HEK293 (cell line): ENCODE measurements at regions not wholly inside any gene's neighbourhood (a gene's known extent, or its start where the extent isn't known, plus 50 kb on each side); places are given as distances from the start of the nearest gene placed in this dataset.

Experiments
- CTCF ChIA-PET: fragments of 350-600 bp; formaldehyde crosslinking; extraction: SDS; loops from one replicate; lab custom pipeline; 2021; ENCODE audit warnings: antibody characterized with exemption; lab: Yijun Ruan, JAX
- POLR2A ChIA-PET: fragments of 300-600 bp; formaldehyde crosslinking; extraction: SDS; loops from one replicate; lab custom pipeline; 2020; ENCODE audit warnings: antibody characterized with exemption, inconsistent platforms; lab: Yijun Ruan, JAX
- H3K27ac ChIP-seq: fragments of 200-500 bp; sonication (Bioruptor generic); 2 replicates; pipeline ENCODE4 v1.5.1; 2014; ENCODE audit warnings: low read depth, low read length, control low read depth, inconsistent platforms; ENCODE audit errors: extremely low read depth
- H3K36me3 ChIP-seq, 2 experiments: fragments of 200-500 bp in 1 of 2; sonication (Bioruptor generic) in 1 of 2; 1 replicate in 1 of 2; 2 replicates in 1 of 2; pipeline ENCODE4 v1.5.1; 2014 to 2017; ENCODE audit warnings: inconsistent platforms in 2 of 2, low read length in 2 of 2; ENCODE audit not compliant: control insufficient read depth in 2 of 2, insufficient read depth in 1 of 2
- H3K4me1 ChIP-seq: fragments of 200-500 bp; sonication (Bioruptor generic); 2 replicates; pipeline ENCODE4 v1.5.1; 2014; ENCODE audit warnings: mild to moderate bottlenecking, low read length, inconsistent platforms; ENCODE audit not compliant: control insufficient read depth, insufficient read depth
- H3K4me3 ChIP-seq: 2 replicates; pipeline ENCODE4 v1.5.1; 2011; ENCODE audit warnings: low read depth, mild to moderate bottlenecking, control low read depth, low read length, moderate library complexity
- H3K9me3 ChIP-seq: fragments of 200-500 bp; sonication (Bioruptor generic); 2 replicates; pipeline ENCODE4 v1.5.1; 2014; ENCODE audit warnings: low read depth, low read length, inconsistent platforms; ENCODE audit not compliant: control insufficient read depth, insufficient read depth
- AEBP2 ChIP-seq: fragments of 450-650 bp; formaldehyde crosslinking; IDR thresholded peaks from 2 replicates; pipeline ENCODE4 v1.5.1; 2016; ENCODE audit warnings: missing biosample characterization, missing genetic modification characterization, borderline replicate concordance
- ATF2 ChIP-seq: fragments of 450-650 bp; formaldehyde crosslinking; IDR thresholded peaks from 2 replicates; pipeline ENCODE4 v1.5.1; 2016; ENCODE audit warnings: missing biosample characterization, missing genetic modification characterization, low read depth
- BCL11B ChIP-seq: fragments of 450-650 bp; formaldehyde crosslinking; IDR thresholded peaks from 2 replicates; pipeline ENCODE4 v1.5.1; 2016; ENCODE audit warnings: low read depth, missing biosample characterization, missing genetic modification characterization
- OSR2 ChIP-seq: fragments of 450-650 bp; formaldehyde crosslinking; IDR thresholded peaks from 2 replicates; pipeline ENCODE4 v1.5.1; 2016; ENCODE audit warnings: missing biosample characterization, missing genetic modification characterization
- PRDM10 ChIP-seq: fragments of 450-650 bp; formaldehyde crosslinking; IDR thresholded peaks from 2 replicates; pipeline ENCODE4 v1.5.1; 2016; ENCODE audit warnings: missing biosample characterization, missing genetic modification characterization
- WT1 ChIP-seq: fragments of 450-650 bp; formaldehyde crosslinking; IDR thresholded peaks from 2 replicates; pipeline ENCODE4 v1.5.1; 2016; ENCODE audit warnings: missing biosample characterization, missing genetic modification characterization
- ZBTB20 ChIP-seq: fragments of 450-650 bp; formaldehyde crosslinking; IDR thresholded peaks from 2 replicates; pipeline ENCODE4 v1.5.1; 2016; ENCODE audit warnings: missing biosample characterization, missing genetic modification characterization
- ZBTB7A ChIP-seq: fragments of 450-650 bp; formaldehyde crosslinking; IDR thresholded peaks from 2 replicates; pipeline ENCODE4 v1.5.1; 2016; ENCODE audit warnings: low read depth, missing biosample characterization, missing genetic modification characterization
- ZNF19 ChIP-seq: fragments of 450-650 bp; formaldehyde crosslinking; IDR thresholded peaks from 2 replicates; pipeline ENCODE4; 2016; ENCODE audit warnings: missing biosample characterization, missing genetic modification characterization, low read depth
- ZNF394 ChIP-seq: fragments of 450-650 bp; formaldehyde crosslinking; IDR thresholded peaks from 2 replicates; pipeline ENCODE4 v1.5.1; 2016; ENCODE audit warnings: missing biosample characterization, missing genetic modification characterization, mild to moderate bottlenecking, moderate library complexity, borderline replicate concordance
- ZNF518A ChIP-seq: fragments of 450-650 bp; formaldehyde crosslinking; conservative IDR thresholded peaks from 2 replicates; pipeline ENCODE4 v1.5.1; 2016; ENCODE audit warnings: low read depth, missing biosample characterization, missing genetic modification characterization
- ZNF549 ChIP-seq: fragments of 450-650 bp; IDR thresholded peaks from 2 replicates; pipeline ENCODE4 v1.5.1; 2018; ENCODE audit warnings: missing biosample characterization, missing genetic modification characterization, mild to moderate bottlenecking, inconsistent platforms, moderate library complexity
- ZNF624 ChIP-seq: fragments of 450-650 bp; formaldehyde crosslinking; IDR thresholded peaks from 2 replicates; pipeline ENCODE4 v1.5.1; 2017; ENCODE audit warnings: missing biosample characterization, missing genetic modification characterization
- ZNF639 ChIP-seq: fragments of 450-650 bp; formaldehyde crosslinking; IDR thresholded peaks from 2 replicates; pipeline ENCODE4 v1.5.1; 2016; ENCODE audit warnings: missing biosample characterization, missing genetic modification characterization
- ZNF707 ChIP-seq: fragments of 450-650 bp; formaldehyde crosslinking; IDR thresholded peaks from 2 replicates; pipeline ENCODE4 v1.5.1; 2016; ENCODE audit warnings: missing biosample characterization, missing genetic modification characterization
- ZNF768 ChIP-seq: fragments of 450-650 bp; formaldehyde crosslinking; IDR thresholded peaks from 2 replicates; pipeline ENCODE4 v1.5.1; 2018; ENCODE audit warnings: missing biosample characterization, mild to moderate bottlenecking, missing genetic modification characterization

GRCh38 chr5:84565866-84566265, 181.2 kb upstream of the EDIL3 start (continued):
- TF ChIP-seq AEBP2 (tag by site-specific recombination) (no peak), BCL11B (tag by site-specific recombination) (no peak), ZNF549 (tag by site-specific recombination) (no peak), ZNF19 (tag by site-specific recombination) (no peak), ZBTB20 (tag by site-specific recombination) (no peak), ZNF394 (no peak), ZNF707 (no peak), ZNF624 (tag by site-specific recombination) (no peak), ZNF639 (tag by site-specific recombination) (no peak)

- no peak overlapping the region for H3K4me3 ChIP-seq
- TF ChIP-seq ZBTB7A: no peak
- peak; percentile 63; the same call in 1 of the 2 replicates for TF ChIP-seq PRDM10 (tag by site-specific recombination)
- H3K9me3 ChIP-seq: no peaks in the 10 kb centered on the region
- ChIA-PET POLR2A (no interaction called here), CTCF (no interaction called here)
- H3K4me1 ChIP-seq: no peaks in the 10 kb centered on the region
- H3K36me3 ChIP-seq: no peaks in the 10 kb centered on the region
- H3K27ac ChIP-seq: no peak overlapping the region
Observed at GRCh38 chr5:84564321-84565075, 179.8 kb upstream of the EDIL3 start.

- CTCF ChIA-PET: interaction anchor here (0.7 kb wide), 1 partner anchor 1064 kb away, joined by 3 read pairs; no protein-coding TSS in a partner anchor
- H3K4me3 ChIP-seq: no peak overlapping the region
- no peaks in the 10 kb centered on the region for H3K36me3 ChIP-seq
- H3K9me3 ChIP-seq: no peaks in the 10 kb centered on the region
- TF ChIP-seq ZNF768 (tag by site-specific recombination): no peak
- TF ChIP-seq WT1 (tag by site-specific recombination): no peak
- no peak for TF ChIP-seq OSR2 (tag by site-specific recombination)
- no peak for TF ChIP-seq ZNF639 (tag by site-specific recombination)
- no peak for TF ChIP-seq ATF2
- no peak for TF ChIP-seq ZNF518A (tag by site-specific recombination)
- no peaks in the 10 kb centered on the region for H3K4me1 ChIP-seq
- H3K27ac ChIP-seq: no peak overlapping the region
- POLR2A ChIA-PET: no interaction called here
Observed at GRCh38 chr5:84550222-84550621, 165.5 kb upstream of the EDIL3 start.
